HG03354 (cell line): ENCODE measurements at regions not wholly inside any gene's neighbourhood (a gene's known extent, or its start where the extent isn't known, plus 50 kb on each side); places are given as distances from the start of the nearest gene placed in this dataset.
A peak's percentile ranks its signal among the peaks of the same experiment; 100 is the strongest.
"Not testable (repeated sequence)": the region's sequence is repeated elsewhere in the genome, so short reads cannot be mapped to it uniquely, and the experiment has no call there.

Source experiments
- ATAC-seq: cut with Tn5 transposase; IDR thresholded peaks from one replicate; pipeline ENCODE4 v1.9.1; 2021; ENCODE audit warnings: mild to moderate bottlenecking; ENCODE audit not compliant: unreplicated experiment, poor library complexity, severe bottlenecking

- no peak for ATAC-seq
Measured at GRCh38 chr1:38787041-38787440, 72.5 kb downstream of the RRAGC start.

DNA sequence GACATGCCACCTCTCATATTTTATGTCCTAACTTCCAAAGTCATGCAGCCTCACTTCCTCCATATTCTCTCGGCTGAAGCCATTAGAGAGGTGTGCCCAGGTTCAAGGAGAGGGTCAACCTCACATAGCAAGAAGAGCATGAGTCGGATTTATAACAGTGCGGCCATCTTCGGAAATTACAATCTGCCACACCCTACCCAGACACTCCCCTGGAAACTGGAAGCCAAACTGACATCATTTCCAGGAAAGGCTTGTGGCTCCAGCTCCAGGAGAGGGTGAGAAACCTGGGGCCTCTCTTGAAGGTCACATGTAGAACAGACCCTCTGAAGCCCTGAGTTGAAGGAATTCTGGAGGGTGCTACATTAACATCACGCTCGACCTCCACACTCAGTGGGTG, 73.5 kb downstream of the RRAGC start:
- no peak for ATAC-seq

GRCh38 chr1:38785285-38786039, 74.1 kb downstream of the RRAGC start:
- no peak for ATAC-seq

DNA sequence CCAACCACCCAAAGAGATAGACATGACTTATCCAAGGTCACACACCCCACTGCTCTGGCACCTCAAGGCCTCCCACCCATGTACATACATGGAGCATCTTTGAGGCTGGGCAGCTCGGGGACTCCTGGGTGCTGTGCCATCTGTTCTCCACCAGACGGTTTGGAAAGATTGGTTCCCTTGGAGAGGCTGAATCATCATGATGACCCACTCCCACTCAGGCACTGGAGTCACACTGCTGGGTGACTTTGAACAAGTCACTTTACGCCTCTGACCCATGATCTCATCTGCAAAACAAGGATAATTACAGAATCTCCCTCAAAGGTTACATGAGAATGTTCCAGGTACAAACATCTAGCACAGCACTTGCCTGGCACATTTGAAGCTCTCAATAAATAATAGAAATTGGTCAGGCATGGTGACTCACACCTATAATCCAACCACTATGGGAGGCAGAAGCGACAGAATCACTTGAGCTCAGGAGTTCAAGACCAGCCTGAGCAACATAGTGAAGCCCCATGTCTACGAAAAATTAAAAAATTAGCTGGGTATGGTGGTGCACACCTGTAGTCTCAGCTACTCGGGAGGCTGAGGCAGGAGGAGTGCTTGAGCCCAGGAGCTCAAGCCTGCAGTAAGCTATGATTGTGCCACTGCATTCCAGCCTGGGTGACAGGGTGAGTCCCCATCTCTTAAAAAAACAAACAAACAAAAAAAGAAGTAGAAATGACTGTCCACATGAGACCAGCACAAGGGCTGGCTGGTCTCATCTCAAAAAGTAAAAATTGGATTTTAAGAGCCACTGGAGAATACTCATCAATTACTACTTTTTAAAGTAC, 74.9 kb downstream of the RRAGC start:
- ATAC-seq: no peak

- ATAC-seq: peak; percentile 47
Measured at GRCh38 chr1:38783640-38784229, 75.8 kb downstream of the RRAGC start.

GRCh38 chr1:38781872-38782617, 77.5 kb downstream of the RRAGC start:
- ATAC-seq: no peak

- ATAC-seq: no peak
Measured at GRCh38 chr1:38780133-38780532, 79.4 kb downstream of the RRAGC start.

GRCh38 chr1:38779491-38779890, 80.1 kb downstream of the RRAGC start:
- ATAC-seq: no peak

DNA sequence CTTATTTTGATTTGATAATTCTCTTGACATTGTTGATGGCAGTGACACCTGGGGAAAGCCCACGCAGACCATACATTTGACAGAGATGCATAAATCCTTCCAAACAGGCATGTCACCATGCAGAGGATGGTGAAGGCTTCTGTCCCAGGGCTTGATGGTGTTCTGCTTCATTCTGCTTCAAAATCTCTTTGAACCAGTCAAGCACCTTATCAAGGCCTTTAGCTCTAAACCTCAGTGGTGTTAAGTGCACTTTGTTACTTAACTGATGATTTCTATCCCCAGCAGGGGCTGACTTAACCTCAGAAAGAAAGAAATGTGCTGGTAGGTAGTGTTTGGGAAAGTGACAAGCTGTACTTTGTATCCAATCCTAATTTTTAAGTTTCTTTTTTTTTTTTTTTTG, 81.1 kb downstream of the RRAGC start:
- ATAC-seq: no peak

- ATAC-seq: no peak
Measured at GRCh38 chr1:38778051-38778450, 81.5 kb downstream of the RRAGC start.

- ATAC-seq: no peak
Measured at GRCh38 chr1:38777464-38777957, 82.1 kb downstream of the RRAGC start.

GRCh38 chr1:38776466-38777065, 83.0 kb downstream of the RRAGC start:
- no peak for ATAC-seq

- ATAC-seq: no peak
Measured at GRCh38 chr1:38775175-38775845, 84.3 kb downstream of the RRAGC start.

DNA sequence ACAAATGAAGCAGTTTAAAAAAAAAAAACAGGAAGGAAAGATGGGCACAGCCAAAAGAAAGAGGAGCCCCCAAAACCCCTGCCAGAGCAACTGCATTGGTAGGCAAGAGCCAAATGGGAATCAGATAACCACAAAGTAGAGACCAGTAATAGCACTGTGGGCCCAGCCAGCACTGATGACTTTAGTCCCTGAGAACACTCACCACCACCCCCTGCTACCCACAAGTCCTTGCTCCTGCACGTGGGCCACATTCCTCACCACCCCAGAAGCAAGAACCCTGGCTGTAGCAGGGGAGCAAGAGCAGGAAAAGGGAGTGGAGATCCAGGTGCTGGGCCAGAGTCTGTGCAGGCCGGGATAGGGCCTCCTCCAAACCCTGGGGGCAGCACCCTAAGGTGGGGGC, 86.1 kb downstream of the RRAGC start:
- no peak for ATAC-seq

DNA sequence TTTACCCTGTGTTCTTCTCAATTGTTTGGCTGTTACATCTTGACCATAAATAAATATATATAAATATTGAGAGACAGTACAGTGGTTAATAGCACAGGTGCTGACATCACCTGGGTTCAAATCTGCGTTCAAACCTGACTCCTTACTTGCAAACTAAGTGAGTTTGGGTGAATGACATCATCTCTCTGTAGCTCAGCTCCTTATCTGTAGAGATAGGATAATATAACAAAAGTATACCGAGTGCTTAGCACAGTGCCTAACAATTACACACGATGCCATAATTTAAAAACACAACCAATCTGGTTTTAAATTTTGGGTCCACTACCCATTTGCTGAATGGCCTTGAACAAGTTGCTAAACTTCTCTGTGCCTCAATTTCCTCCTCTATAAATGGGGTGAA, 86.6 kb downstream of the RRAGC start:
- no peak for ATAC-seq

- ATAC-seq: no peak
Measured at GRCh38 chr1:38772026-38772425, 87.5 kb downstream of the RRAGC start.

DNA sequence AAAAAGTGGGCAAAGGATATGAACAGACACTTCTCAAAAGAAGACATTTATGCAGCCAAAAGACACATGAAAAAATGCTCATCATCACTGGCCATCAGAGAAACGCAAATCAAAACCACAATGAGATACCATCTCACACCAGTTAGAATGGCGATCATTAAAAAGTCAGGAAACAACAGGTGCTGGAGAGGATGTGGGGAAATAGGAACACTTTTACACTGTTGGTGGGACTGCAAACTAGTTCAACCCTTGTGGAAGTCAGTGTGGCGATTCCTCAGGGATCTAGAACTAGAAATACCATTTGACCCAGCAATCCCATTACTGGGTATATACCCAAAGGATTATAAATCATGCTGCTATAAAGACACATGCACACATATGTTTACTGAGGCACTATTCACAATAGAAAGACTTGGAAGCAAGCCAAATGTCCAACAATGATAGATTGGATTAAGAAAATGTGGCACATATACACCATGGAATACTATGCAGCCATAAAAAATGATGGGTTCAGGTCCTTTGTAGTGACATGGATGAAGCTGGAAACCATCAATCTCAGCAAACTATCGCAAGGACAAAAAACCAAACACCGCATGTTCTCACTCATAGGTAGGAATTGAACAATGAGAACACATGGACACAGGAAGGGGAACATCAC, 88.9 kb downstream of the RRAGC start:
- ATAC-seq: not testable (repeated sequence)

GRCh38 chr1:38766125-38766524, 93.4 kb downstream of the RRAGC start:
- no peak for ATAC-seq

DNA sequence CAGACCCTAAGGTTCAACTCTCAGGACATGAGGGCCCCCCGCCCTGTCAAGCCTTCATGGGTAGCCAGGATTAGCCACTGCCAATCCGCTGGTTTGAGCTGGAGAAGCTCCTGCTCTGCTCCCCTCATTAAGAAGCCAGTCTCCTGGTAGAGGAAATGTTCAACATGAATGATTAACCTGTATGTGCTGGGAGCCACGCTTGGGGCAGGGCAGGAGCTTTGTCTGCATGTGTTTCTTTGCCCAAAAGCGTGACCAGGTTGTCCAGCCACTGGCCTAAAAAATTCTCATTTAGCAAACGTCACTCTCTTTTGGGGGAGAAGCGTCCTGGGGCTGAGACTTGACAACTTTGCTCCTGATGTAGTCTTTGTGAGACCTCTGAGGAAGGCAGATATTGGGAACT, 96.5 kb downstream of the RRAGC start:
- ATAC-seq: no peak
